ENCODE measurements at regions not wholly inside any gene's neighbourhood (a gene's known extent, or its start where the extent isn't known, plus 50 kb on each side); places are given as distances from the start of the nearest gene placed in this dataset.

DNA sequence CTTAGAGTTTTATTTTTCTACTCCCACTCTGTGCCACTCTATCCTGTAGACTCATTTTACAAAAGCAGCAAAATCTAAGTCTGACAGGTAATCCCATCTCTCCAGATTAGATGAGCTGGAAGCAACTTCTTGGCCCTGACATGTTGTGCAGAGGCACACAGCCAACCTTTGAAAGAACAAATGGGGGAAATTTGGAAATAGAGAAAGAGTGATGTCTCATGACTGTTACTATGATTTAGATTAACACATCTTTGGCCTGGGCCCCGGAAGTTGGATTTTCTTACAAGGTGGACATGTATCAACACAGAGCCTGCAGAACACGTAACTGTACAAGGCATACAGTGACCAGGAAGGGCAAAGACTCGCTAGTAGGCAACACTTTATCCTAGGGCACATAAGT, 227.7 kb downstream of the MYLK4 start:
- intact Hi-C loops (cut with DNase I): no loop called here
- peak overlapping the region; percentile 39 to 76 (median 64) for H3K27ac ChIP-seq
- peaks cover 0 to 4% (median 1%) of the 10 kb centered on the region in 4 donors for H3K27me3 ChIP-seq
- H3K9me3 ChIP-seq: peaks cover 0 to 25% (median 6%) of the 10 kb centered on the region in 3 donors
- peaks cover 0 to 19% (median 4%) of the 10 kb centered on the region in 3 donors for H3K4me1 ChIP-seq
- TF ChIP-seq, protein P1, sequence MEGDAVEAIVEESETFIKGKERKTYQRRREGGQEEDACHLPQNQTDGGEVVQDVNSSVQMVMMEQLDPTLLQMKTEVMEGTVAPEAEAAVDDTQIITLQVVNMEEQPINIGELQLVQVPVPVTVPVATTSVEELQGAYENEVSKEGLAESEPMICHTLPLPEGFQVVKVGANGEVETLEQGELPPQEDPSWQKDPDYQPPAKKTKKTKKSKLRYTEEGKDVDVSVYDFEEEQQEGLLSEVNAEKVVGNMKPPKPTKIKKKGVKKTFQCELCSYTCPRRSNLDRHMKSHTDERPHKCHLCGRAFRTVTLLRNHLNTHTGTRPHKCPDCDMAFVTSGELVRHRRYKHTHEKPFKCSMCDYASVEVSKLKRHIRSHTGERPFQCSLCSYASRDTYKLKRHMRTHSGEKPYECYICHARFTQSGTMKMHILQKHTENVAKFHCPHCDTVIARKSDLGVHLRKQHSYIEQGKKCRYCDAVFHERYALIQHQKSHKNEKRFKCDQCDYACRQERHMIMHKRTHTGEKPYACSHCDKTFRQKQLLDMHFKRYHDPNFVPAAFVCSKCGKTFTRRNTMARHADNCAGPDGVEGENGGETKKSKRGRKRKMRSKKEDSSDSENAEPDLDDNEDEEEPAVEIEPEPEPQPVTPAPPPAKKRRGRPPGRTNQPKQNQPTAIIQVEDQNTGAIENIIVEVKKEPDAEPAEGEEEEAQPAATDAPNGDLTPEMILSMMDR (IDR thresholded peaks at IDR 0.05): no peak
- no peak for TF ChIP-seq POLR2A (IDR thresholded peaks at IDR 0.05)
- H3K36me3 ChIP-seq: no peaks in the 10 kb centered on the region
- no peak overlapping the region for H3K4me3 ChIP-seq
- DNase-seq: no peak
- 28 to 46% methylated on average over 3 of the region's 3 CpGs for WGBS, 2 donors

DNA sequence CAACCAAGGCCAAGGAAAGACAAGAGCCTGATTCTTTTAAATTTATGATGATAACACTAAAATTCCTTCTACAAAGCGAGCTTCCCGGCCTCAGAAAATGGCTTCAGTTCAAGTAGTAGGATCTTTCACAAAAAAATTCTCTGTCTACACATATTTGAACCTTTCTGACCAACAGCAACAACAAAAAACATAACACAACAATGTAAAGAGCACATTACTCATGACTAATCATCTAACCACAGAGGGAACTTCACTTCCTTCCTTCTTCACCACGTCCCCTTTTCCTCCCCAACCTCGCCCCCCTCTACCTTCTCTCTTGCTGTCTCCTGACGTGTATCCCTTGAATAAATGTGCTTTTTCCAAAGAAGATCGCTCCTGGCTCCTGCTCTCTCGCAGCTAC, 228.2 kb downstream of the MYLK4 start:
- H3K4me3 ChIP-seq: no peak overlapping the region
- intact Hi-C loops (cut with DNase I): no loop called here
- TF ChIP-seq, protein P1 (IDR thresholded peaks at IDR 0.05): no peak
- no peak for TF ChIP-seq POLR2A (IDR thresholded peaks at IDR 0.05)
- 32 to 36% methylated on average over 6 to 7 of the region's 7 CpGs for WGBS, 2 donors
- H3K36me3 ChIP-seq: no peaks in the 10 kb centered on the region
- no peak for DNase-seq
- H3K9me3 ChIP-seq: peaks cover 0 to 25% (median 6%) of the 10 kb centered on the region in 3 donors
- H3K4me1 ChIP-seq: peaks cover 0 to 19% (median 4%) of the 10 kb centered on the region in 3 donors
- peak overlapping the region; percentile 39 to 76 (median 64) for H3K27ac ChIP-seq
- H3K27me3 ChIP-seq: peaks cover 0 to 4% (median 1%) of the 10 kb centered on the region in 4 donors

DNA sequence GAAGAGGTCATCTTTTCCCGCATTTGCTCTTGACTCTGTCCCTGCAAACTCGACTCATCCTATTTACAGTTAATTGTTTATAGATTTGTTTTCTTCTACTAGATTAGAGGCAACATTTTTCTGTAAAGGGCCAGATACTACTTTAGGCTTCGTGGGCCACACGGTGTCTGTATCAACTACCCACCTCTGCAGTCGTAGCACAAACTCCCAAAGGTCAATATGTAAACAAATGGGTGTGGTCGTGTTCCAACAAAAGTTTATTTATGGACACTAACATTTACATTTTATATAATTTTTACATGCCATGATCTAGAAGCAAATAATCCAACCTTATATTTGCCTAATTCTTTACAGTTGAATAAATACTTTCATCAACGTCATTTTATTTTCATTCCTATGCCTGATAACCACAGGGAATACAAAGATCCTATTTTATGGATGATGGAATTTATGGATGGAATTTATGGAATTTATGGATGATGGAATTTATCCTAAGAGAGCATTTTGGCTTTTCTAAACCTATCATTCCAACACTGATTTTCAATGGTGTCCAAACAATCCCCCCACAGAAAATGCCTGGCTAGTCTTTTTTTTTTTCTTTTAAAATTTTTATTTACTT, 232.8 kb downstream of the MYLK4 start:
- Histone ChIP-seq H3K27ac (no peak overlapping the region), H3K4me3 (no peak overlapping the region), H3K4me1 (peaks cover 0 to 9% (median 4%) of the 10 kb centered on the region in 3 donors), H3K9me3 (peaks cover 0 to 25% (median 6%) of the 10 kb centered on the region in 3 donors), H3K27me3 (peaks cover 0 to 4% (median 1%) of the 10 kb centered on the region in 4 donors), H3K36me3 (no peaks in the 10 kb centered on the region)
- no peak for DNase-seq
- intact Hi-C loops (cut with DNase I): no loop called here
- TF ChIP-seq POLR2A (IDR thresholded peaks at IDR 0.05): no peak
- TF ChIP-seq, protein P1 (IDR thresholded peaks at IDR 0.05): no peak
- WGBS, 2 donors: 80 to 87% methylated on average over 7 of the region's 7 CpGs

DNA sequence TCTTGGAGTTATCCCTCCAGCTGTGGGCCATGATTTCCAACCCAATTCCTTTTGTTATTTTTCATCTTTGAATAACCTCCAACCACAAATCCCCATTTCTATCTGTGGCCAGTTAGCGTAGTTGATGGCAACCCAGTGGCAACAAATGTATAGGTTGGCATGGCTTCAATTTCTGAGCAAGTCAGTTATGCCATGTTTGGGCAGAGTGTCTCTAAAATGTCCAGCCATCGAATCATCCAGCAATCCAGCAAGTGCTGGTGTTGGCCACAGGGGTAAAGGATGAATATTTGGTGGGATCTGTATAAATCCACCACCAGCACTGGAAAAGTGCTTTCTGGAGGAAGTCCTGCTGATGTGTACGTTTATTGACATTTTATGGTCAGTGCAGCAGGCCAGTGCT, 233.3 kb downstream of the MYLK4 start:
- H3K27me3 ChIP-seq: peaks cover 0 to 4% (median 1%) of the 10 kb centered on the region in 4 donors
- H3K4me1 ChIP-seq: peaks cover 0 to 4% (median 0%) of the 10 kb centered on the region in 3 donors
- peaks cover 0 to 25% (median 6%) of the 10 kb centered on the region in 3 donors for H3K9me3 ChIP-seq
- DNase-seq: no peak
- TF ChIP-seq, protein P1 (IDR thresholded peaks at IDR 0.05): no peak
- TF ChIP-seq POLR2A (IDR thresholded peaks at IDR 0.05): no peak
- H3K36me3 ChIP-seq: no peaks in the 10 kb centered on the region
- no peak overlapping the region for H3K27ac ChIP-seq
- H3K4me3 ChIP-seq: no peak overlapping the region
- 73 to 89% methylated on average over 3 of the region's 3 CpGs for WGBS, 2 donors
- intact Hi-C loops (cut with DNase I): no loop called here

DNA sequence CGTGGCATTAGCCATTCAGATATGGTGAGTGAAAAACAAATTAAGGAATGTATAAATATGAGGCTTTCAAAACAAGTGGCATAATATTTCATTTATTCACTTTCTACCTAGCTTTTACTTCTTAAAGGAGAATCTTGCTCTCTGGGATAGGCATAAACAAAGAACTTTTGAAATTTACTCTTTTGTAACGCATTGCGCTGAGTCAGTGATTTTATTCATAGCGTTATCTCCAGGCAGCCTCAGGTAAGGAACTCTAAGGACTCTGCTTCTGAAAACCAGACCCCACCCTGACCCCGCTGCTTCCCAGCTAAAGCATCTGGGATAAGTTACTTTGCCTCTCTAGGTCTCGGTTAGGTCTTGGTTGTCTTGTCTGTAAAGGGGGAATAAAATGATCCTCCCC, 234.7 kb downstream of the MYLK4 start:
- no peak overlapping the region for H3K27ac ChIP-seq
- peaks cover 0 to 25% (median 6%) of the 10 kb centered on the region in 3 donors for H3K9me3 ChIP-seq
- peaks cover 0 to 4% (median 1%) of the 10 kb centered on the region in 4 donors for H3K27me3 ChIP-seq
- TF ChIP-seq, protein P1 (IDR thresholded peaks at IDR 0.05): no peak
- TF ChIP-seq POLR2A (IDR thresholded peaks at IDR 0.05): no peak
- 79 to 84% methylated on average over 5 to 6 of the region's 6 CpGs for WGBS, 2 donors
- H3K4me1 ChIP-seq: no peaks in the 10 kb centered on the region
- H3K4me3 ChIP-seq: no peak overlapping the region
- intact Hi-C loops (cut with DNase I): no loop called here
- no peaks in the 10 kb centered on the region for H3K36me3 ChIP-seq
- no peak for DNase-seq
